Endothelial cell of umbilical vein (primary cell): ENCODE measurements at regions not wholly inside any gene's neighbourhood (a gene's known extent, or its start where the extent isn't known, plus 50 kb on each side); places are given as distances from the start of the nearest gene placed in this dataset.
"Not testable (repeated sequence)": the region's sequence is repeated elsewhere in the genome, so short reads cannot be mapped to it uniquely, and the experiment has no call there.

Source experiments
- EZH2 ChIP-seq: IDR thresholded peaks from 2 replicates; pipeline ENCODE4 v1.6.1; 2012; ENCODE audit warnings: borderline replicate concordance, low read depth, mild to moderate bottlenecking, moderate library complexity, low read length, inconsistent platforms; ENCODE audit not compliant: severe bottlenecking
- MAX ChIP-seq: IDR thresholded peaks from 2 replicates; pipeline ENCODE4 v1.6.1; 2011; ENCODE audit not compliant: insufficient read depth, insufficient read length
- MYC ChIP-seq: IDR thresholded peaks from one replicate; pipeline ENCODE4 v1.6.1; 2011; ENCODE audit warnings: mild to moderate bottlenecking, low read depth, low read length
- POLR2A ChIP-seq: IDR thresholded peaks from 2 replicates; pipeline ENCODE4 v1.6.1; 2012; ENCODE audit warnings: low read depth, mild to moderate bottlenecking, control low read depth, low read length
- TF ChIP-seq, protein P1 (sequence below), 2 donors: IDR thresholded peaks; 1 replicate in 1 of 2; 2 replicates in 1 of 2; pipeline ENCODE4 v1.5.1; 2011; ENCODE audit warnings: low read length in 2 of 2, mild to moderate bottlenecking in 2 of 2, moderate library complexity in 2 of 2, control low read depth in 1 of 2, inconsistent platforms in 1 of 2, low read depth in 1 of 2; ENCODE audit not compliant: insufficient read depth in 1 of 2; ENCODE audit errors: extremely low read depth in 1 of 2

GRCh38 chr6:28626386-28626785 is 100.7 kb downstream of the GPX5 start:
- TF ChIP-seq EZH2, MAX, POLR2A, MYC: not testable (repeated sequence)
- TF ChIP-seq, protein P1, sequence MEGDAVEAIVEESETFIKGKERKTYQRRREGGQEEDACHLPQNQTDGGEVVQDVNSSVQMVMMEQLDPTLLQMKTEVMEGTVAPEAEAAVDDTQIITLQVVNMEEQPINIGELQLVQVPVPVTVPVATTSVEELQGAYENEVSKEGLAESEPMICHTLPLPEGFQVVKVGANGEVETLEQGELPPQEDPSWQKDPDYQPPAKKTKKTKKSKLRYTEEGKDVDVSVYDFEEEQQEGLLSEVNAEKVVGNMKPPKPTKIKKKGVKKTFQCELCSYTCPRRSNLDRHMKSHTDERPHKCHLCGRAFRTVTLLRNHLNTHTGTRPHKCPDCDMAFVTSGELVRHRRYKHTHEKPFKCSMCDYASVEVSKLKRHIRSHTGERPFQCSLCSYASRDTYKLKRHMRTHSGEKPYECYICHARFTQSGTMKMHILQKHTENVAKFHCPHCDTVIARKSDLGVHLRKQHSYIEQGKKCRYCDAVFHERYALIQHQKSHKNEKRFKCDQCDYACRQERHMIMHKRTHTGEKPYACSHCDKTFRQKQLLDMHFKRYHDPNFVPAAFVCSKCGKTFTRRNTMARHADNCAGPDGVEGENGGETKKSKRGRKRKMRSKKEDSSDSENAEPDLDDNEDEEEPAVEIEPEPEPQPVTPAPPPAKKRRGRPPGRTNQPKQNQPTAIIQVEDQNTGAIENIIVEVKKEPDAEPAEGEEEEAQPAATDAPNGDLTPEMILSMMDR (IDR thresholded peaks at IDR 0.05; ENCODE audit: extremely low read depth in 1 of 2, insufficient read depth in 1 of 2, low read depth in 1 of 2, low read length in 2 of 2), result not testable (repeated sequence)
